GM18520 (cell line): ENCODE measurements at regions not wholly inside any gene's neighbourhood (a gene's known extent, or its start where the extent isn't known, plus 50 kb on each side); places are given as distances from the start of the nearest gene placed in this dataset.

Source experiments
- ATAC-seq: cut with Tn5 transposase; IDR thresholded peaks from one replicate; pipeline ENCODE4 v1.9.1; 2021; ENCODE audit not compliant: unreplicated experiment

DNA sequence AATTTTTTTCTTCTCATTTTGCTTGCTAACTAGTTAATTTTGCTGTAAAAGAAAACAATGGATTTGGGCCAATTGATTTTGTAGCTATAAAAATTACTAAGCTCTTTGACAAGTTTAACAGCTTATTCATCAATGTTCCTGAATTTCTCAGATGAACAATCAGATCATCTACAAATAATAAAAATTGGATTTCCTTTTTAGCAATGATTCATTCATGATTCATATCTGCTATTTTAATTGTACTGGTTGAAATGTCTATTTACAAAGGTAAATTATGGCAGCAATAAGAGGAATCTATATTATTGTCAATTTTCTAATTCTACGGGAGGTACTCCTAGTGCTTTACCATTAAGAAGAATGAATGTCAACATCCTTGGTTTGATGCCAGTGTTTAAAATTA, 178.8 kb upstream of the BTBD3 start:
- no peak for ATAC-seq

DNA sequence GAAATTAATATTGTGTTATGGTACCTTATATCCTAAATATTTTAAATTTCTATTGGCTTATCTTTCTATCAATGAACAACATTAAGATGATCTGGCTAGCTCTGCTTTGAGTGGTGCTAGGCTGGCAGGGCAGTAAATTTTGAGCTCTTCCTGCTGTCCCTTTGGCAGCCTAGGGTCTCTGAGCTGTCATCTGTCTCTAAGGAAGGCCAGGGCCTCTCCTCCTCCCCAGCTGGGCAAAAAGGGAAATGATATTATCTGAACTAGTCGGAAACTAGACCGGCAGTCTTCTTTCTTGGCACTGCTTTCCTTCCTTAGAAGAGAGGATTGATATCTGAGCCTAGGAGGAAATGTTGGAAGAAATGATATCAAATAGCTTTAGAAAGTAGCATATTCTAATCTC, 176.7 kb upstream of the BTBD3 start:
- no peak for ATAC-seq

DNA sequence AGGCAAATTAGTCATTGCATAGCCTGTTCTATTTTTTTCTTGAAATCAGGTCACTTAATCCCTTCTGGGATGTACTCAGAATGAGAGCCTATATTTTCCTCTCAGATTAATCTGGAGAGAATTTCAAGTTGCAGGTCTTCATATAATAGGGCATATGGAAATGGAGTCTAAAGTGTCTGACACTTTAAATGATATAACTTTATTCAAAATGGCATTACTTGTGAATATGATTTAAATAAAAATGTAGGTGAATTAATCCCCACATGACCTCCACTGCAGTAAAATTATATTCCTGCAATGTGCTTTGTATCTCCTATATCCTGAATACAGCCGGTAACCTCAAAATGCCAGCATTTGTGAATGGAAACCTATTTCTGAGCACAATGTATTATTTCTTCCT, 172.5 kb upstream of the BTBD3 start:
- no peak for ATAC-seq

DNA sequence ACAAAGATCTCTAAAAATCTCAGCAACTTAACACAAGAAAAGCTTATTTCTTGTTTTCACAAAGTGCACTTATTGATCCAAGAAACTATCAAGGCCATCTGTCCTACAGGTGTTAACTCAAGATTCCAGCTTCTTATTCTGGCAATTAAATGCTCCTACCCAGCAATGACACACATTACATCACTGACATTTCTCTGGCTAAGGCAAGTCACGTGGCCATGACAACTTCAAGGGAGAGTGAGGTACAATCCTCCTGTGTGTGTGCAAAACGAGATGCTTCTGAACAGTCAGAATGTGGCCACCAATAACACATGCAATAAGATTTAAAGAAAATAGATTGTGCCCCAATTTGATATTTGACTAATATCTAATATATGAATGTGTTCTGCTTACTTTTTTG, 169.3 kb upstream of the BTBD3 start:
- ATAC-seq, result no peak

DNA sequence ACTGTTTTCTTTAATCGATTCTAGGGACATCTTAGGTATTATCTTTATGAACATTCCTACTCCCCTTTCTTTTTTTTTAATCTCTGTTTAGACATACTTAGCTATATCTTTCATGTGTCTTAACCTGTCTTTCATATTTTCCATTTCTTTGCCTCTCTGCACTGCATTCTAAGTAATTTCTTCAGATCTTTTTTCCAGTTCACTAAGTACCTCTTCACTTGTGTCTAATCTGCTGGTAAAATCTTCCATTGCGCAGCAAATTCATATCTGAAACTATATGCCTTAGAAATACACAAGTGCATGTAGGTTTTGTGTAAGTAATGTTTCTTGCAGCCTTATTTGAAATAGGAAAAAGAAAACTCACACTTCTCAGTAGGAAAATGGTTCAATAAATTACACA, 165.4 kb upstream of the BTBD3 start:
- ATAC-seq, result no peak

DNA sequence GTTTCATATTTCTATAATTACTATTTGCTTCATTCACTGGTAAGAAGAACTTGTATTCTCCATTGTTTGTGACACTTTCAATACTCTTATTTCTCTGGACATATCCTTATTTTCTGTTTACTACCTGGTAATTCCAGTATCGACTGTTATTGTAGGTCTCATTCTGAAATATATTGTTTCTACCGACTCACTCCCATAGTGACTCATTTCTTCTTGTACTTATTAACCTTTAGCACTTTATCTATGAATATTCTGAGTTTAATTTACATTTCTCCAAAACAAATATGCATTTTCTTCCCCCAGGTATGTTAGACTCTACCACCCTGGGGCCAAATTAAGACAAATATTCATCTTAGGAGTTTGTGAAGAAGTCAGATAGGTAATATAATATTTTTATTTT, 164.5 kb upstream of the BTBD3 start:
- no peak for ATAC-seq

DNA sequence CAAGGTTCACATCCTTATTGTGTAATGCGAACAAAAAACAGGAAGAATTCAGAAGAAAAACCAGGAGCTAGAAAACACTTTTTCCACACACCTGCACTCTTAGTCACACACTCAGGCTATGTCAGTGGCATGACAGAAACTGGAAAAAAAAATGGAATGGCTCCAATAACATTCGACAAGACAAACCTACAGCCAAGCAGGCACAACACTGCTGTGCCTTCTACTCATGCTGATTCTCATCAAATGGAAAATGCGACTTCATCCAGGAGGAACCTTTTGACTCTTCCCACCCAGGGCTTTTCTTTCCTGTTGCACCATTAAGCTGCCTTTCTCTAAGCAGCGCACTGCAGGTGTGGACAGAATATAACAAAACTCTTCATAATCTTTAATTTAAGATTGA, 163.2 kb upstream of the BTBD3 start:
- no peak for ATAC-seq

DNA sequence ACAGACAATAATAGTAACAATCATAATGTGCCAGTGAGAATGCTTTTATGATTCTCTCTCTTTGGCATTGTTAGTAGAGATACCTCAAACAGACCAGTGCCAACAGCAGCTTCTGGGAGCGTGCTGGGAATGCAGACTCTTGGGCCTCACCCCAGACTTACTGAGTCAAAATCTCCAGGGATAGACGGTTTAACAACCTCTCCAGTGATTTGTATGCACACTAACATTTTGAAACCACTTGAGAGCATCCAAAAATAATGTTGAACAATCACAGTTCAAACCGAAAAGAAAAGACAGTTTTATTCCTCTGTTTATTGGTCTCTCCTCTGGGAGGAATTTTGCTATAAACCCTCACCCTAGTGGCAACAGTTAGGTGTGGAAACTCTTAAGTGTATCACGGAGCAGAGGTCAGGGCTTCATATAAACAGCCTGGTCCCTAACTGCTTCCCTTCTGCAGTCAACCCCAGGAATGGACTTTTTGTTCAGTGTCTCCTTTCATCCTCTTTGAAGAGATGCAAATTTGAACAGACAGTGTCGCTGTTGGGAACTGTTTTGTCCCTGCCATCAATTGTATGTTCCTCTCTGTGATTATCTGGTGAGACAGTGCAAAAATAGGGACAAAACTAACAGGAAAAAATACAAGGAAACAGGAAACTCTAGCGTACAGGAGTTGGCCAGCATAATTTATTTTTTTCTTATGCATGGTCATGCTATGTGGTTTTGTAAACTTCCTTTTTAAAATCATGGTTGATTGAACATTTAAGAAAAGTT, 162.4 kb upstream of the BTBD3 start:
- no peak for ATAC-seq

DNA sequence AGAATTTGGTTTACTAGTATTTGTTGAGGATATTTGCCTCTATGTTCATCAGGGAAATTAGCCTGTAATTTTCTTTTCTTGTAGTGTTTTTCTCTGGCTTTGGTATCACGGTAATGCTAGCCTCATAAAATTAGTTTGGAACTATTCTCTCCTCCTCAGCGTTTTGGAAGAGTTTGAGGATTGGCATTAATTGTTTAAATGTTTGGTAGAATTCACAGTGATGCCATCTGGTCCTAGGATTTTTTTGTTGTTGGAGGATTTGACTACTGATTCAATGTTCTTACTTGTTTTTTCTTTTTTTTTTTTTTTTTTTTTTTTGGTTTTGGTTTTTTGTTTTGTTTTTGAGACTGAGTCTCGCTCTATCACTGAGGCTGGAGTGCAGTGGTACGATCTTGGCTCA, 156.2 kb upstream of the BTBD3 start:
- ATAC-seq, result no peak

DNA sequence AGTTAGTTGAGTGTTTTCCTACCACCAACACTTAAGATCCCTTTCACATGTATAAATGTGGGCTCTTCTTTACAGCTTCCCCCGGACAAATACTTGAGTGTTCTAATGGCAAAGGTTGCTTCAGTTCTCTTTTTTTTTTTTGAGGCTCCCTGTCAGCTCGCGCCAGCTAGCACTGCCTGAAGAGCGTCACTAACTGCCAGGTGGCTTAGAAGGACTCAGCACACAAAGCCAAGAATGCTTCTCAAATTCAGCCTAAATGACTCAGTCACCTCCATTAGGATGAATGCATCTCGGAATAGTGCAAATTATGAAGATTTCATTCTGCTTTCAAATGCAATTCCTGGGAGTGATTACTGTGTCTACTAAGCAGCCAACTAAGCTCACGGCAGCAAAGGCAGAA, 150.7 kb upstream of the BTBD3 start:
- ATAC-seq, result no peak

DNA sequence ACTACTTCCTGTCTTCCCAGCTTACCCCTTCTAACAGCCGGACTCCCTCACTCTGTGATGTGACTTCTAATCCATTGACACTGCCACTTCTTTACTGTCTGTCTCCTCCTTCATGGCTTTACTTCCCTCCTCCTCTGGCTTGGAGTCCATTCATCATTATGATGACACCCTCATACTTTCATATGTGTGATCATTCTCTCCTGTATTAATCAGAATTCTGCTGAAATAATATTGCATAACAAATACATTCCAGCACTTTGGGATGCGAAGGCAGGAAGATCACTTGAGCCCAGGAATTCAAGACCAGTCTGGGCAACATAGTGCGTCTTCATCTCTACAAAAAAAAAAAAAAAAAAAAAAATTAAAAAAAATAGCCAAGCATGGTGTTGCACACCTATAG, 147.9 kb upstream of the BTBD3 start:
- ATAC-seq, result no peak

DNA sequence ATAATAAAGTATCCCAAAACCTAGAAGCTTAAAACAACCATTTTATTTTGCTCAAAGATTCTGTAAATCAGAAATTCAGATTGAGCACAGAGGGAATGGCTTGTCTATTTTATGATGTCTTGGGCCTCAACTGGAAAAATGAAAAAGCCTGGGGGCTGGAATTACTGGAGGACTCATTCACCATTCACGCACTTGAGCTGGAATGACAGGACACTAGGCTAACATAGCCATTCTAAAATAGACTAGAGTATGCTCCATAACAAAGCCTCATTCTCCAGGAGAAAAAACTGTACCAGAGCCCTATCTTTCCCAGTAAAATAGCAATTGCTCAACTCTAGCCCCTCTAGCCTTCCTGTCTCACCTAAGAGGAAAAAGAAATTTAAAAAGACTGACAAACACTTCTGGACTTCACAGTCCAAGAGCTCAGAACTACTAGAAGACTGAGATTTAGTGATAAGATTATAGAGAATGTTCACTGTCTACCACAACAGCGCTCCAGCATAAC, 145.4 kb upstream of the BTBD3 start:
- ATAC-seq, result no peak

DNA sequence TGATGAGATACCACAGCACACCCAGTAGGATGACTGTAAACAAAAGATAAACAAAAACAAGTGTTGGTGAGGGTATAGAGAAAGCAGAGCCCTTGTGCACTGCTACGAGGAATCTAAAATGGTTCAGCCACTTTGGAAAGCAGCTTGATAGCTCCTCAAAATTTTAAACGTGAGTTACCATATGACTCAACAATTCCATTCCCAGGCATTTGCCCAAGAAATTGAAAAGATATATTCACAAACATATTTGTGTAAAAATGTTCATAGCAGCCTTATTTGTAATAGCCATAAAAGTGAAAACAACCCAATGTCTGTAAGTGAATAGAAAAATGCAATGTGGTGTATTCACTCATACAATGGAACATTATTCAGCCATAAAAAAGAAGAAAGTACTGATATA, 141.0 kb upstream of the BTBD3 start:
- no peak for ATAC-seq

DNA sequence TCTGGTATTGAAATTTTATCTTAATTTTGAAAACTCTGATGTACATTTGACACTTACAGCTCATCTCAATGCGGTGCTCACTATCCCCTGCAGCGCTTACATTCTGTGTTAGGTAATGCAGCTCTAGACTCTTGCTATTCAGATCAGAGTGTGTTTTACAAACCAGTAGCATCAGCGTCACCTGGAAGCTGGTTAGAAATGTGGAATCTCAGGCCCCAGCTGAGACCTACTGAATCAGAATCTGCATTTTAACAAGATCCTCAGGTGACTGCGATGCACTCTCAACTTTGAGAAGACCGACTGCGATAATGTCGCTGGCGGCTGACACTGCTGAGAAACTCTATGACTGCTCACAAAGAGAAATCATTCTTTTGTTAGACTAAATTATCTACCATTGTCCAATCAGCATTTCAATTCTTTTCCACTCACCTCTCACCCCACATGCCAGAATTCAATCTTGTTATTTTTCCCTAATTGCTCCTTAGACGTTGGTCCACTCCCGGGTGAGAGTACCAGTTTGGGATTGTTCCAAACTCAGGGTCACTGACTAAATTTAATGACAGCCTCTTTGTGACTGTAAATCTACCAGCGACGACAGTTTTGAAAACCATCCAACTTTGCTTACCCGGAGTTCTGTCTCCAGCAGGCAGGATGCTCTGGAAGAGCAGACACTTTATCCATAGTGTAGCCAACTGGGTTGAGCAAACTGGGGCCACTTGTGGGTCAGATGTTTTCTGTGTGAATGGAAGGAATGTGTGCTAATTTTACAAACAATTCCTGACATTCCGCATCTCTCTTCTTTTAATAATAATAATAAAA, 140.1 kb upstream of the BTBD3 start:
- no peak for ATAC-seq

DNA sequence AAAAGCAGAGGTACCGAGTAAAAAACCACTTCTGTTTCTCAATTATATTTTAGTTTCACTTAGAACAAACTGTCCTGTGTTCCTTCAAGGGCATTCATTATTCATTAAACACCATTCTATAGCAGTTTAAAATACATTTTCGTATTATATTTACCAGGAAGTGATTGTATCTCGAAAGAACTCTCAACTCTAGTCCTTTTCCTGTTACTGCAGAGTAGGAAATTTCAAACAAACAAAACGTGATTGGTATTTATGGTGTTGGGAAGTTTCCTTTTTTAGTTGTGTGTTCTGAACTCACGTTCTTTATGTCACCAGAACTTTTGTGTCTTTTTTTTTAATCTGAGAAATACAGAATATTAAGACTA, 139.5 kb upstream of the BTBD3 start:
- no peak for ATAC-seq

DNA sequence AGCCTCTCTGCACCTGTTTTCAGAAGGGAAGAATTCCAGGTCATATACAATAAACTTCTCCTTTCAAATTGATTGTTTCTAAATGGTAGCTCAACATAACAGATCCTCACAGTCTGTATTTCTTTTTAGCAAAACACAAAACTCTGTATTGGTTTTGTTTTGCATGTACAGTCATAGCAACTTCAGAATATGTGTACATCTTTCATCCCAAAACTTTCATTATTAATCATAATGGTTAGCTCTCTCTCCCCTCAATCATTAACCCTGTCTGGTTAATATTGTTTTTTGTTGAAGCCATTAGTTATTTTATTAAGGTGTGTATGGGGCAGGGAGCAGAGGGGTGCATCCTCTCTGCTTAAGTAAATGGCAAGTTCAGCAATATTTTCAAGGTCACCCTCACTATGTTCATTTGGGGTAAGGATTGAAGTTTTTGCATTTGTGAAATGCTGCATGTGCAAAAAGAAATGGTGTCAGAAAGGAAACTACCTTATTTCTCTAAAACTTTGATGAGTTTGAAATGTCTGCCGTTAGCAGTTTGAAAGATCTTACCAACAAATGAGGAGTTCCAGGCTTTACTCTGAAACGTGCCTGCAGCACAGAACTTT, 136.8 kb upstream of the BTBD3 start:
- ATAC-seq, result no peak

DNA sequence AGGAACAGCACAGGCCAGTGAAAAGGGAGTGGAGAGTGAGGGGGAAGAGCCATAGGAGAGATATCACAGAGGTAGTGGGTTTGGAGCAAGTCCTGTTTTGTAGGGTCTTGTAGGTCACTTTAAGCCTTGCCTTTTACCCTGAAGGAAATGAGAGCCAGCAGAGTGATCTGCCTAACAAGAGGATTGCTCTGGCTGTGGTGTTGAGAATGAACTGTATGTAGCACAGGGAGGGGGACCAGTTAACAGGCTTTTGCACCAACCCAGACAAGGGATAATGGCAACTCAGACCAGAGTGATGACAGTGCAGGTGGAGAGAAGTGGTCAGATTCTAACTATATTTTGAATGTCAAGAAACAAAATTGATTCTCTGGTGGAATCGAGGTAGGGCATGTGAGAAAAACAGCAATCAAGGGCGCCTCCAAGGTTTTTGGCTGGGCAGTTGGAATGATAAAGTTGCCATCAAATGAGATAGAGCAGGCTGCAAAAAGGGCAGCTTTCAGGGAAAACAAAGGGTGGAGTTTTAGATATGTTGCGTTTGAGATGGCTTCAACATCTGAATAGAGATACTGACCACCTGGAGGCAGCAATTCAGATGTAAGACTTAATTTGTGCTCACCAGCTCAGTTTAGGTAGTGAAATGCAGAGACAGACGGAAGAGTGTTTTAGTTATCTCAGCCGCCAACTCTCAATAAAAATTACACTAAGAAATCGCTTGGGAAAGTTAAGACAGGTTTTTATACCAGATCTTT, 134.4 kb upstream of the BTBD3 start:
- ATAC-seq, result no peak

DNA sequence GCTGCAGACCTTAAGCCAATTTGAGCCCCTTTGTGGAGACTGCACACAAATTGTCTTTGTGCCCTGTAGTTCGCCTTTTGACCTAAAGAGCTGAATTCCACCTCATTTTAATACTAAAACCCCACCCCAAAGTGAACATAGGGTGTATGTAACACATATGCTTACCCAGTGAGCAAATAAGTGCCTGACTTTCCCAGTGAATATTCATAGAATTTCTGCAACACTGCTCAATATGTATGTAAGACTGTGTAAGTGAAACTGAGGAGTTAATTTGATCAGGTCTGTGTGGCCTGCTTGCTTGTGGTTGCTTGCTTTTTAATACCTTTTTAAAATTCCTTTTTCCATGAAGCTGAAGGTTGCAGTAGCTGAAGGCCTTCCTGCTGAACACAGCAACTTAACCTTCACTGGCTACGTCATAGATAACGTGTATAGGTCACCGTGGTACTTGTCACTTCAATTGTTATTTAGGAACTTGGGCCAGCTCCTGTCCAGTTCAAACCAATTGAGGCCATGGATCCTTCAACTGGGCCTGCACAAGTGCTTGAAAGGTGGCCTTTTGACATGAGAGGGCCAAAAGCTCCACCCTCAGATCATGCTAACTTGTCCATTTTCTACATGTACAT, 131.7 kb upstream of the BTBD3 start:
- no peak for ATAC-seq

DNA sequence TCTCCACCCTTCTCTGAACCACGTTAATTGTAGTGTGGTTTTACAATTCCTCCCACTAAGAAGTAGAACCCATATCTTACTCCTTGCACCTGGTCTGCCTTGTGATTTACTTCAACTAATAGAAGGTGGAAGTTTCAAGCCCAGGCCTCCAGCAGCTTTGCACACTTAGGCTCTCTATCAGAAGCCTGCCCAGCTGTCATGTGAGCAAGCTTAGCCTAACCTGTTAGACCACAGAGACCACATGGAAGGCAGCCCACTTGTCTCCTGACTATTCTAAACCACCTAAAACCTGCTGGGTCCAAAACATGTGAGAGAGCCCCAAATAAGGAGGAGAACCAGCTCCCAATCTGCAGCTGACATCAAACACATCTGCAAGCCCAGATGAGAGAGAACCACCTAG, 127.6 kb upstream of the BTBD3 start:
- no peak for ATAC-seq

DNA sequence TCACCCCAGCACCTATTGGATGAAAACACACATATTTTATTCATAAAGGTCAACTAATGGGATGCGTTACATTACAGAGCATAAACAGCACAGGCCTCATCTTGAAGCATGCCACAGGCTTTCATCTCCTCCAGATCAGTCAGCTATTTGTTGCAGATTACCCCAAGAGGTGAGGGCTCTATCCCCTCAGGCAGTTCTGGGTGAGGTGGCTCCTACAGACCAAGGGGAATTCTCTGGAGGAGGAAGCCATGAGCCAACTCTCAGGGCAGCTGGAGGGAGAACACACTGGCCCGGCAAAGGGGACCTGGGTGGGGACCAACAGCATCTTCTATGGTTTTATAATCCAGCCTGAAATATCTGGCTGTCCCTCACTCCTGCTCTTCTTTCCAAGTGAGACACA, 126.4 kb upstream of the BTBD3 start:
- no peak for ATAC-seq
